Suprapubic skin (tissue), 4 donors: ENCODE measurements at regions not wholly inside any gene's neighbourhood (a gene's known extent, or its start where the extent isn't known, plus 50 kb on each side); places are given as distances from the start of the nearest gene placed in this dataset.

Experiments
- DNase-seq, 2 donors: peaks; one replicate each; pipeline ENCODE4 v3.0.0-alpha.2; 2019; ENCODE audit warnings: low spot score in 2 of 2
- H3K27ac ChIP-seq: fragments of 200-600 bp; sonication (generic); one replicate; pipeline ENCODE4 v1.5.1; 2019
- H3K27me3 ChIP-seq: fragments of 200-600 bp; sonication (generic); one replicate; pipeline ENCODE4 v1.5.1; 2019
- H3K36me3 ChIP-seq: fragments of 200-600 bp; sonication (generic); one replicate; pipeline ENCODE4 v1.5.1; 2019
- H3K4me1 ChIP-seq: fragments of 200-600 bp; sonication (generic); one replicate; pipeline ENCODE4 v1.5.1; 2019
- H3K4me3 ChIP-seq: fragments of 200-600 bp; sonication (generic); one replicate; pipeline ENCODE4 v1.5.1; 2019; ENCODE audit warnings: mild to moderate bottlenecking
- H3K9me3 ChIP-seq: fragments of 200-600 bp; sonication (generic); one replicate; pipeline ENCODE4 v1.5.1; 2019
- CTCF ChIP-seq, 2 donors: fragments of 200-600 bp in 1 of 2; fragments of 450-650 bp in 1 of 2; sonication (generic) in 1 of 2; IDR thresholded peaks; one replicate each; pipeline ENCODE4 v1.5.1; 2016 to 2019; ENCODE audit warnings: antibody characterized with exemption in 2 of 2, mild to moderate bottlenecking in 1 of 2, moderate library complexity in 1 of 2
- EP300 ChIP-seq: sonication (generic); formaldehyde crosslinking; IDR thresholded peaks from one replicate; pipeline ENCODE4 v1.6.1; 2017; ENCODE audit warnings: antibody characterized with exemption
- POLR2A ChIP-seq, 2 donors: fragments of 450-650 bp; IDR thresholded peaks; one replicate each; pipeline ENCODE4 v1.6.1; 2017; ENCODE audit warnings: antibody characterized with exemption in 2 of 2, mild to moderate bottlenecking in 2 of 2, moderate library complexity in 2 of 2
- POLR2AphosphoS5 ChIP-seq, 3 donors: sonication (generic); formaldehyde crosslinking; IDR thresholded peaks; one replicate each; pipeline ENCODE4 v1.6.1; 2017; ENCODE audit warnings: antibody characterized with exemption in 3 of 3
- WGBS: methylation state at CpG from one replicate; pipeline ENCODE4 v1.1.5; 2018; 5-methylcytosine and 5-hydroxymethylcytosine counted together

- H3K4me1 ChIP-seq: peaks cover 18% of the 10 kb centered on the region
- H3K27me3 ChIP-seq: peaks cover 67% of the 10 kb centered on the region
- H3K36me3 ChIP-seq: no peaks in the 10 kb centered on the region
- no peaks in the 10 kb centered on the region for H3K9me3 ChIP-seq
- WGBS: 26% methylated on average over 3 of the region's 10 CpGs
- DNase-seq: no peak
- no peak overlapping the region for H3K4me3 ChIP-seq
- no peak overlapping the region for H3K27ac ChIP-seq
- TF ChIP-seq POLR2AphosphoS5 (IDR thresholded peaks at IDR 0.05) (no peak), POLR2A (IDR thresholded peaks at IDR 0.05) (no peak), CTCF (IDR thresholded peaks at IDR 0.05) (no peak), EP300 (no peak)
These were observed 314.1 kb downstream of the CTTN start for GRCh38 chr11:70712471-70712870.

GRCh38 chr11:70713086-70713835 is 314.9 kb downstream of the CTTN start:
- Histone ChIP-seq H3K27ac (no peak overlapping the region), H3K4me1 (peaks cover 18% of the 10 kb centered on the region), H3K36me3 (no peaks in the 10 kb centered on the region), H3K4me3 (no peak overlapping the region), H3K9me3 (no peaks in the 10 kb centered on the region), H3K27me3 (peaks cover 70% of the 10 kb centered on the region)
- WGBS: 67% methylated on average over 19 of the region's 24 CpGs
- DNase-seq: no peak
- TF ChIP-seq POLR2A (IDR thresholded peaks at IDR 0.05): no peak
- TF ChIP-seq EP300: no peak
- TF ChIP-seq CTCF (IDR thresholded peaks at IDR 0.05): no peak
- TF ChIP-seq POLR2AphosphoS5 (IDR thresholded peaks at IDR 0.05): no peak

GRCh38 chr11:70713988-70714665 is 315.8 kb downstream of the CTTN start:
- H3K27me3 ChIP-seq: peaks cover 70% of the 10 kb centered on the region
- no peak overlapping the region for H3K27ac ChIP-seq
- H3K36me3 ChIP-seq: no peaks in the 10 kb centered on the region
- no peak overlapping the region for H3K4me3 ChIP-seq
- H3K4me1 ChIP-seq: peaks cover 18% of the 10 kb centered on the region
- no peak for DNase-seq
- no peaks in the 10 kb centered on the region for H3K9me3 ChIP-seq
- TF ChIP-seq POLR2AphosphoS5 (IDR thresholded peaks at IDR 0.05) (no peak), EP300 (no peak), CTCF (IDR thresholded peaks at IDR 0.05) (no peak), POLR2A (IDR thresholded peaks at IDR 0.05) (no peak)
- WGBS: 71% methylated on average over 8 of the region's 10 CpGs

- no peak for TF ChIP-seq CTCF (IDR thresholded peaks at IDR 0.05)
- no peak for TF ChIP-seq EP300
- no peak for TF ChIP-seq POLR2A (IDR thresholded peaks at IDR 0.05)
- TF ChIP-seq POLR2AphosphoS5 (IDR thresholded peaks at IDR 0.05): no peak
- Histone ChIP-seq H3K27ac (no peak overlapping the region), H3K27me3 (peaks cover 61% of the 10 kb centered on the region), H3K9me3 (no peaks in the 10 kb centered on the region), H3K4me3 (no peak overlapping the region), H3K36me3 (no peaks in the 10 kb centered on the region), H3K4me1 (peaks cover 18% of the 10 kb centered on the region)
- WGBS: 81% methylated on average over 12 of the region's 15 CpGs
- DNase-seq: no peak
These were observed 317.0 kb downstream of the CTTN start for GRCh38 chr11:70715166-70715951.

- no peaks in the 10 kb centered on the region for H3K9me3 ChIP-seq
- no peak overlapping the region for H3K27ac ChIP-seq
- WGBS: 89% methylated on average over 8 of the region's 11 CpGs
- H3K4me3 ChIP-seq: no peak overlapping the region
- peaks cover 18% of the 10 kb centered on the region for H3K4me1 ChIP-seq
- peaks cover 57% of the 10 kb centered on the region for H3K27me3 ChIP-seq
- H3K36me3 ChIP-seq: no peaks in the 10 kb centered on the region
- DNase-seq: no peak
- TF ChIP-seq CTCF (IDR thresholded peaks at IDR 0.05) (no peak), EP300 (no peak), POLR2AphosphoS5 (IDR thresholded peaks at IDR 0.05) (no peak), POLR2A (IDR thresholded peaks at IDR 0.05) (no peak)
These were observed 317.9 kb downstream of the CTTN start for GRCh38 chr11:70716216-70716615.
